GM19035 (cell line): ENCODE measurements at regions not wholly inside any gene's neighbourhood (a gene's known extent, or its start where the extent isn't known, plus 50 kb on each side); places are given as distances from the start of the nearest gene placed in this dataset.

Experiments
- ATAC-seq: cut with Tn5 transposase; IDR thresholded peaks from one replicate; pipeline ENCODE4 v1.9.1; 2021; ENCODE audit not compliant: unreplicated experiment

DNA sequence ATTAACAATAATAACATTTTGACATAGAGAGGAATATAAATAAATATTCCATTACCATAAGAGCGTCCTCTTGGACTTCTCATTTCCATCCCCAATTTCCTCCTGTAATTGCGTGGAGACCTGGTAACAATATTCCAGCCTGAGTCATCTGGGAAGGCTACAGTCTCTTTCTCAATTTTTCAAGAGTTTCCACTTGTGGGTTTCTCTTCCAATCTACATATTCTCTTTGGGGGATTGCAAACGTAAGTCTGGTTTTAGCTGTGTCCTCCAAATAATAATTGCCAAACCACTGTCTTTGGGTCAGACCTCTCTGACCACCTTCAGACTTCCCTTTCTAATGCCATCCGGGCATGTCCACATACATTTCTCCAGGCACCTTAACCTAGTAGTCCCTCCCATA lies 124.5 kb upstream of the USP24 start:
- no peak for ATAC-seq

DNA sequence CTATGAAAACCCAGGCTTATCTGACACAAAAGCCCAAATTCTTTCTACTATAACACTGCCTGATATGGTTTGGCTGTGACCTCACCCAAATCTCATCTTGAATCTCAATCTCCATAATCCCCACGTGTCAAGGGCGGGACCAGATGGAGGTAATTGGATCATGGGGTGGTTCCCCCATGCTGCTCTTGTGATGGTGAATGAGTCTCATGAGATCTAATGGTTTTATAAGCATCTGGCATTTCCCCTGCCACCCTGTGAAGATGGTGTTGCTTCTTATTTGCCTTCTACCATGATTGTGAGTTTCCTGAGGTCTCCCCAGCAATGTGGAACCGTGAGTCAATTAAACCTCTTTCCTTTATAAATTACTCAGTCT lies 123.3 kb upstream of the USP24 start:
- ATAC-seq, result peak; percentile 23

DNA sequence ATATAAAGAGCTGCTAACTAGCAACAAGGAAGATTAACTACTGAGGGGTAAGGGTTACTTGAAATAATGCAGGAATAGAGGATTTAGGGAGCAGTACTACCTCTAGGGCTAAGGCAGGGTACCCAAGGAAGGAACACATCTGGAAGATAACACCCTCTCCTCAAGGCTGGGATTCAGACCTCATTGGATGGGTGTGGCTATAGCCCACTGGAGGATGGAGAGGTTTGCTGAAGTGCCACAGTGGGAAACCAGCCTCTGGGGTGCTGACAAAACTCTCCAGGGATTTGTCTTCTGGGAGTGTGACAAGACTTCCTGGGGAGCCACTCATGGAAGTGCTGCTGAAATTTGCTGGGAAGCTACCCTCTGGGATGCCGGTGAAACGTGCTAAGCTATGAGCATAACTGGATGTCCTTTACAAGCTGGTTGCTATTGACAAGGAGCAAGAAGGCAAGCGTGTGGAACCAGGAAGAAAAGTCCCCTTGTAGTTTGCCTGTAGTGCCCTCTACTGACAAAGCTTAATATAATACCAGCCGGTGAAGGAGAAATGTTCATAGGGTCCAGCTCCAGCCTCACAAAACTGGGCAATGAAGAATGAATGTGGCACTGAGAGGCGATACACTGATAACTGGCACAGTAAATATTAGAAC lies 122.8 kb upstream of the USP24 start:
- ATAC-seq, result peak; percentile 71

DNA sequence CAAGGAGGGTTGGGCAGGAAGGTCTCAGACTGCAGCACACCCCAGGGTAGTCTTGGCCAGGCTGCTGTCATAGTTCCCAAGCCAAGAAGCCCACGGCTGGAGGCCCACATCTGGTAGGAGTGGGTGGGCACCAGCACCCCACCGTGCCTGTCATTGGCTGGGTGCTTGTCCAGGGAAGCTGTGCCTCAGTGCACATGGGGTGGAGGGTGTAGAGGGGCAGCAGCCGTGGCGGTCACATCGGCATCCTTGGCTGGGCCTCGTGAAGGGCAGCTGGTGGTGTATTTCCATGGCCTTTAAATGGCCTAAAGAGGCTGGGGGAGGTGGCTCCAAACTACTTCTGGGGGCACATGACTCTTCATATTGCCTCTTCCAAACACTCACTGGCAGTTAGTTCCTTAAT lies 119.6 kb upstream of the USP24 start:
- no peak for ATAC-seq

DNA sequence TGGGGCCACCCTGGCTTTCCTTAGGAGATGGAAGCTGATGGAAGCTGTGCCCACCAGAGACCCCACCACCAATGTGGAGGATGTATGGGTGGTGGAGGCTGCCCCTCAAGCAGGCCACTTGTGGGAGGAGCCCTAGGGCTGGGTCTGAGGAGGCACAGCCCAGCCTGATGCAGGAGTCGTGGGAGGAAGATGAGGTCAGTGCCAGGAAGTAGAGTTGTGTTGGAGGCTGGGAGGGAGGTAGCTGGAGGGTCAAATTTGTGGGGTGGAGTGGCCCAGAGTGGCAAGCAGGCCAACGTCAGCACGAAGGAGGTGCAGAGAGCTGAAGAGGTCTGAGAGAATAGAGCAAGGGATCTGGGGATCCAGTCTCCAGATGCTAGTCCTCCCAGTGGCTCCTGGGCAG lies 119.0 kb upstream of the USP24 start:
- no peak for ATAC-seq

DNA sequence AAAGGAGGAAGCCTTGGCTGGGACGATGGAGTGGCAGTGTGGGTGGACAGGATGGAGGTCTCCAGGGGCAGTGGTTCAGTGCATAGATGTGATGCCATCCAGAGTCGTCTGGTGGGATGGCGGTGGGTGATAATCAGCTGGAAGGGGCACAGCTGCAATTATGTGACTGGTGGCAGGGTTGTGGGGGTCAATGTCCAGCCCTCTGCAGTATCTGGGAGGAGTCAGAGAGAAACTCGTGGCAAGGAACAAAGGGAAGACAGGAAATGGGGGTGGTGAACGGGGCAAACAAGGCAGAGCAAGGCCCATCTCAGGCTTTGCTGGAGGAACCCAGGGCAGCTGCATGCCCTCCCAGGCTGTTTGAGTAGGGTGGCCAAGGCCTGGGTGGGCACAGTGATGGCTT lies 118.3 kb upstream of the USP24 start:
- no peak for ATAC-seq

DNA sequence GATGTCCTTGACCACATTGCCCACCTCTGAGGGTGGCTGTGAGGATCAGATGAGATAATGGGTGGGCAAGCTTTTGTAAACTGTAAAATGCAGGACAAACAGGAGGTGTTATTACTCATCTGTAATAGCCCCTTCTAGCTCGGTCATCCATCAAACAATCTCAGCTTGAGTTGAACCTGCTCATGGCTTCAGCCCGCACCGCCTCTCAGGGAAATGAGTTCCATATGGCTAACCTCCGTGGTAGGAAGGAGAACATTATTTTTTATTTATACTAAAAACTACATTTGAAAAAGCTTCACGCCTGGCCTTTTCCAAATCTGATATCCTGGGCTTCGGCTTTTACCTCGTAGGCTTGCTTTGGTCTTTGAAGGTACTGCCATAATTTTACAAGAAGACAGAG lies 116.2 kb upstream of the USP24 start:
- ATAC-seq, result no peak

DNA sequence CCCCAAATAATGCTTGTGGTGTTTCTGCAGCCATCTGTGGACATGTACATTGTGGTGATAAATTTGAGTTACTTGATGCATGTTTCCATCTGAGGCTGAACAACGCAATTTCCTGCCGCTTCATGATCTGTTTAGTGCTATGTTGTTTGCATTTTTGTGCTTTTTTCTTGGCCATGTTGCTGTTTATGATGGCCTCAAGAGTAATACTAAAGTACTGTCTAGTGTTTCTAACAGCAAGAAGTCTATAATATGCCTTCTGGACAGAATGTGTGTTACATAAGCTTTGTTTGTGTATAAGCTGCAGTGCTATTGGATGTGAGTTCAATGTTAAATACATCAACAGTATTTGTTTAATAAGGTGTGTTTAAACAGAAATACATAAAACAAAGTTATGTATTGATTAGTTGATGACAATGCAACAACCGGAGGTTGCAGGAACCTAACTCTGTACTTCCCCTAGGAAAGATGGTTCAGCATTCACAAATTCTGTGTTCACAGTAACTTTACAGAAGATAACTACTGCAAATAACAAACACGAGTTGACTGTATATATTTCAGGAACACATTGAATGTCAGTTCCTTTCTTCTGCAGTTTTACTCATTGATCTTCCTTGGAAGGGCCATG lies 114.8 kb upstream of the USP24 start:
- ATAC-seq, result no peak

DNA sequence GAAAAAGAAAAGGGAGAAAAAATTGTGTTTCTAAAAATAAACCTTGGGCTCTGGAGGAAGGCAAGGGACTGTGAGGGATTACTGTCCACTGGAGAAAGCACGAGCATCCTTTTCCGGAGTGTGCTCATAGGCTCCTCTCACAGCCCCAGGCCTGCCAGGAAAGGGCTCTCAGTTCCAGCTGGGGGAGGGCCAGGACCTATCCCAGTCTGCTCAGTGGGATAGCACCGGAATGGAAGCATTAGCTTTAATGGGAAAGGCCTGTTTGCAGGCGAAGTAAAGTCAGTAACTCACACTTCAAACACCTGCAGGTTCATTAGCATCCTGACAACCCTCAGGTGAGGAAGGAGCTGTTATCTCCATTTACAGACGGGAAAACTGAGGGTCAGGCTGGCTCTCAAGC lies 113.9 kb upstream of the USP24 start:
- ATAC-seq, result no peak

DNA sequence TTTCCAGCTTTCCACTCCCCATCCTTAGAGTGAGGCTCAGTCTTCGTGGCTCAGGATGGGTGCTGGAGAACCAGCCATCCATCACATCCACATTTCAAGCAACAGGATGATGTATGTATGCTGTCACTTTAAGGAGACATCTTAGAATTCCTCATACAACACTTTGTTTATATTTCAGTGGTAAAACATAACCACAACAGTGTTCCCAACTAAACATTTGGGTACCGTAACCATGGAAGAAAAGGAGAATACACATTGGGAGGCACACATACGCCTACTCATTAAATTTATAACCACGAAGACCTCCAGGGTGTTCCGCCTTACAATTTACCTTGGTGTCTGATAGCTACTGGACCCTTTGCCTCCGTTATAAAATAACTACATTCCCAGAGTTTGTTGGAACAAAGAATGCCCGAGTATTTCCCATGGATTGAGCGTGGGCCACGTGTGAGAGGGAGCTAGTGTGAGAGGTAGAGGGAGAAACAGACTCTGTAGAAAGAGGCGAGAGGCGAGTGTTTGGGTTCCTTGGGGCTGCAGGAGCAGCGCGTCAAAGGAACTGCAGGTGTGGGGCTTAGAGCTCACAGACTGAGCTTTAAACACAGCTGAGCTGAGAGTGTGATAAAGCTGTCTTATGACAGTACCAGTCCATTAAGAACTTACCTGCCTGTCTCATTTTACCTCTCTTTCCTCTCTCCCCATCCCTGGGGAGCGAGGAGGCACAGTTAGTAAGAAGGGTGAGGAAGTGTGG lies 111.5 kb upstream of the USP24 start:
- no peak for ATAC-seq

DNA sequence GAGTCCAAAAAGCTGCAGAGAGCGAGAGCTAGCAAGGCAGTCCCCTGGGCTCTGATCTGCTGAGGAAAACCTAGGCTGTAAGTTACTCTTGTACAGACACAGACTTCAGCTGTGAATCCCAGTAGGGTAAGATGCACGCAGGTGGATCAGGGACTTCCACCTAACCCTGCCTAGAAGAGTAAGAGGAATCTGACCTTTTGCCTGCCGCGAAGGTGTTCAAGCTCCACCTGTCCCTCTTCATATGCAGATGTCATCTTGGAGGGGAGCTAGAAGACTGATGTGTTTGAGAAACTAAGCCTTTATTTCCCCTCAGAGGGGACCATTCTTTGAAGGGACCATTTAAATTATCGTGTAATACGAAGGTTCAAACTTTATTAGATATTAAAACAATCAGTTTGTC lies 108.6 kb upstream of the USP24 start:
- no peak for ATAC-seq

DNA sequence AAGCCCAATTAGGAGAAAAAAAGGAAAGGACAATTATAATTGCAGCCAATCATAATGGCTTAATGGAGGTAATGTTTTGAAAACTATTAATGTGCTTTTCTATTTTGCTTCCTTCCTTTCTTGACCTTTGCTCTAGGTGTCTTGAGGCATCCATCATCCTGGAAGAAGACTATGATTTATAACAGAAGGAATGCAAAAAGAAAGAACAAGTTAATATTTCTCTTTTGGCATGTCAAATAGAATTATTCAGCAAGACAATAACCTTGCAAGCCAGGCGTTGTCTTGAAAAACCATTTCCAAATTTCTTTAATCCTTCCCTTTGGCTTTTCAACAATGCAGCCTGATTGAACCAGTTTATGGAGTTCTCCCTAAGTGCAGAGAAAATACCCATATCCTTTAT lies 107.7 kb upstream of the USP24 start:
- no peak for ATAC-seq

DNA sequence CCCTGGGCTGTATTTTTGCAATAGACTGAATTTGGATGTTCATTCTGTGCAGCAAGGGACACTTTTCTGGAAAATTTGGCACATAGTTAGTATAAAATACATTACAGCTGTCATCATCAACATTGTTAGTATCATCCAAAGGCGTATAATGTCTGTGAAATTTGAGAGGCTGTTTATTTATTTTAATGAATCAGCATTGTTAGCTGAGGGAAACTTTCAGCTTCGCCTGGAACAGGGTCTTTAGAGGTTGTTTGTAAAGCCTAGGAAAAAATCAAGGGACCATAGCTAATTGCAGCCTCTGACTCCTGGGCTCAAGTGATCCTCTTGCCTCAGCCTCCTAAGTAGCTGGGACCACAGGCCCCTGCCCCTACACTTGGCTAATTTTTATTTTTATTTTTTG lies 106.8 kb upstream of the USP24 start:
- no peak for ATAC-seq

DNA sequence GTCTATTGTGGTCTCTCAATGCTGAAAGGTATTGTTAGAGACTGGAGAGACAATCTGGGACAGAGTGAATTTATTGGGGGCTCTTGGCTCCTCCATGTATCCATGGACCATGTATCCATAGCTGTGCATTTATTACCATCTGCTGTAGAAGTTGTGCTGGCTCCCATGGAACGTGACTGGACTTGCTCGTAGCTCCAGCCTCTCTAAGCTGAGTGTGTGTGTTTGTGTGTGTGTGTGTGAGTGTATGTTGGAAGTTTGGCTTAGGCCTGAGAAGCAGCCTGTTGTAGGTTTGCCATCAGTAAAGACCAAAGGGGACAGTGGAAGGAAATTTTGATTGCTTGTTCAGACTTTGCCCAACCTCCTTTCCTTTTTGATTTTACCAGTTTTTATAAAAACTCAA lies 105.7 kb upstream of the USP24 start:
- ATAC-seq, result no peak

DNA sequence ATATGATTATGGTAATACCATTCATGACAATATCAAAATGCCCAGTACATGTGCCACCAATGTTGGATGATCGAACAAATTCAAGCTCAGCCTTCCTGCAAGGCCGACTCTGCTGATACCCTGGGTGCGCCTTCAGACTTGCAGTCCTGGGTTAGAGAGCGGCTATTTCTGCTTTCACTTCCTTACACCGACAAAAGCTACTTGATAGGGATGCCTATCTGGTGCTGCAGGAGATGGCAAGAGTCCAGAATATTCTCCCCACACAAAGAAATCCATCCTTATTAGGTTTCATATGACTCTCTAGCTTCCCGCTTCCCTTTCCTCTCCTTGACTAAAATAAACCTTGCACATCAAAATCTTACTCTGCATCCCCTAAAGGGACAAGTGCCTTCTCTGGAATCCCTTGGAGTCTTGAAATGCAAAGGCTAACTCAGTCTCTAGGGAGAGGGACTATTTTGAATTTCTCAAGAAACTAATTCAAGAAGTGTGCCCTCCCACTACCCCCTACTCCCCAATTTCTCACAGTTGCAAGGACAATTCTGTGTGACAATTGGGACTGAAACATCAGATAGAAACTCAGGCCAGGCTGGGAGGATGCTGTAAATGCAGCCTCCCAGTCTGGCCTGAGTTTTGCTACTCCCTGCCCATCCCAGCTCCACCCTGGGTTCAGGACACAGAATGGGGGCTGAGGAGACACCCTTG lies 103.1 kb upstream of the USP24 start:
- ATAC-seq, result no peak

DNA sequence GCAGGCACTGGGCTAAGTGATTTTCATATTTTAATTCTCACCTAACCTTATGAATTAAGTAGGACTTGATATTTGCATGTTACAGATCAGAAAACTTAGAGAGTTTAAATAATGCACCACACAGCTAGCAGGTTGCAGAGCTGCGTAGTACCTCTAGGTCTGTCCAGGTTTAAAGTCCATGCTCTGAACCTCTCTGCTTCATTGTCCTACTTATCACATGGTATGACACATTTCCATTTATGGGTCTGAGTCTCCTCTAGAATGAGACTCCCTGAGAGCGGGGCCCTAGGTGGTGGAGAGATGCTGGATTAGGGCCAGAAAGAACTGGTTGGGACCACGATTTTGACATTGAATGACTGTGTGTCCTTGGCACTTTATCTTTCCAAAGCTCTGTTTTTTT lies 102.5 kb upstream of the USP24 start:
- ATAC-seq, result no peak

DNA sequence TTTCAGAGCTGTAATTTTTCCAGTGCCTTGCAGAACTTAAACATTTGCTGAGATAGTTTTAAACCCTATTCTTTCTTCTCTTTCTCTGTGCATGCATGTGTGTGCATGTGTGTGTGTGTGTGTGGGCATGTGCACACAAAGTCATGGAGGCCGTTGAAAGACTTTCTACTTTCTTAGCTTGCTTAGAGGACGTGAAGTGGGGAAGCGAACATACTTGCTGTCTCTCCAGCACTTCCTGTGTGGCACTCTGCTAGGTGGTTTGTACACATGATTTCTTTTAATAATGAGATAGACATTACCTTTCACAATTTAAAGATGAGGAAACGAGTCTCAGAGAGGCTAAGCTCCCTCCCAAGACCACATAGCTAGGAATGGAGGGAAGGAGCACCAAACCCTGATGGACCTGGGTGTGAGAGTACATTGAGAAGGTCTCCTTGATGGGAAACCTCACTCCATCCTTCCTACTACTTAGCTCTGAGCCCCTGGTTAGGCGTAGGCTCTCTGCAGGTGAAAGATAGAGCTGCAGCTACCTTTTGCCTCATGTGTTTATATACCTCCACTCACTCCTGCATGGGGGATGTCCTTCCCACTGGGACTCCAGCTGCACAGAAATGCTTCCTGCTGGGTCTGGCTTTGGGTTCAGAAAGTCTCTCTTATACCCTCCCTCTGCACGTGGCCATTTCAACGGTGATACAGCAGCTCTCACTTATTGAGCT lies 101.9 kb upstream of the USP24 start:
- ATAC-seq, result no peak

DNA sequence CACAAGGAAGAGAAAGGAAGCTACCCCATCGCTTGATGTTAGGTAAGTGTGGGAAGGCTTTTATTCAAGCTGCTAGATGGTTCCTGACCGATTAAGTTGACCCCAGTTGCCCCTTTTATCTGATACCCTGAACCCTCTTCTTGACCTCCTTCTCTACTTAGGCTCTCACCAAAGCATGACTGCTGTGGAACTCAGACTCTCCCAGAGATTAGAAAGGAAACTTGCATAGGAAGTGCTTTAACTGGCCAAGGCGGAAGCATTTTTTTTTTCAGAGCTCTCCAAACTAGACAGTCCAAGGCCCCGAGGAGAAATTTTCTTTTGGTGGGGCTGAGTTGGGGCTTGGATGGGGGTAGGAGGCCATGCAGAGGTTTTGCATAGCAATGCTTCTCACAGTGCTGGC lies 101.3 kb upstream of the USP24 start:
- ATAC-seq, result no peak

DNA sequence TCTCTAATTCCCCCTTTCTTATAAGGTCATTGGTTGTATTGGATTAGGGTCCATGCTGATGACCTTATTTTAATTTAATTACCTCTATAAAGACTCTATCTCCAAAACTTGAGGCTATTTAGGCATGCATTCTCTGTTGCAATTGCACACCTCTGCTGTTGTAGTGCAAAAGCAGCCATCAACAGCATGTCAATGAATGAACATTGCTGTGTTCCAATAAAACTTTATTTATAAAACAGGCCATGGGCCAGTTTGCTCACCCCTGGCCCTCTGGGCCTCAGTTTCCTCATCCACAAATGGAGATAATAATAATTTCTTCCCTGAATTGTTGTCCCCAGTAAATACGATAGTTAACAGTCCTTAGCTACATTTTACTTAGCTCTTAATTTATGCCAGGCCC lies 100.4 kb upstream of the USP24 start:
- ATAC-seq, result no peak

DNA sequence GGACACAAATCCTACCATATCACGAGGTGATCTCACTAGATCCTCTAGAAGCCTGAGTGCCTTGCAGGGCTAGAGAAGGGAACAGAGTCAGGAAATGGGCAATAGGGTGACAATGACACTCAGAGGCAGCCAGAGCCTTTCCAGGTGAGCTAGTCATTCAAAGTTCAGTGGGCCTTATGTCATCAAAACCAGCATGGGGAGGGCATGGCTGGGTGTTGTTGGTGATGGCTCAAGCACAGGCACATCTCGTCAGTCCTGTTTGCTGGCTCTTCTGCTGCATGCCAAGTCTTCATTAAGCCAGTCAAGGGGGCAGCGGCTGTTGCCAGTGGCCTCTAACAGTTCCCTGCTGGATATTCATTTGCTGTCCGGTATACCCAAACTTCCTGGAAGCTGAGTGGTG lies 99.6 kb upstream of the USP24 start:
- no peak for ATAC-seq

DNA sequence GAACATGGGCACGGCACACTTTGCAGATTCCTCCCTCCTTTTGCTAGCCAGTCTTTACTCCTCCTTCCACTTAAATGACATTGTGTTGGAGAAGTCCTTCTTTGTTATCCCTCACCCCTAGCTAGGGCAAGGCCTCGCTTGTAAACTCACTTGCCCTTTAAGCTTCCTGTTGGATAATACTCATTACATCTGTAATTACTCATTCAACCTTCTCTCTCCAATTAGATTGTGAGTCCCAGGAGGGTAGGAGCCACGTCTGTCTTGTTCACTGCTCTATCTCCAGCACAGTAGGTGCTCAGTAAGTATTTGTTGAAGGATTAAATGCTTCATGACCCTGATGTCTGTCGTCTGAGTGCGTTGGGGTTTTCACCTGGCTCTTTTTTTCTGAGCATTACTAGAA lies 98.7 kb upstream of the USP24 start:
- no peak for ATAC-seq
